BJ (cell line): ENCODE measurements at regions not wholly inside any gene's neighbourhood (a gene's known extent, or its start where the extent isn't known, plus 50 kb on each side); places are given as distances from the start of the nearest gene placed in this dataset.

Experiments used
- CTCF ChIA-PET: fragments of 350-600 bp; formaldehyde crosslinking; extraction: SDS; loops from one replicate; lab custom pipeline; 2021; ENCODE audit warnings: antibody characterized with exemption, inconsistent platforms; lab: Yijun Ruan, JAX
- POLR2A ChIA-PET: fragments of 300-600 bp; sonication (Branson Sonifier 250); formaldehyde crosslinking; extraction: SDS; loops from one replicate; lab custom pipeline; 2021; ENCODE audit warnings: antibody characterized with exemption; lab: Charles Lee
- DNase-seq: peaks from one replicate; pipeline ENCODE4 v3.0.0-alpha.2; 2011; ENCODE audit warnings: low read depth
- H3K27me3 ChIP-seq: 2 replicates; pipeline ENCODE4 v1.6.0; 2011; ENCODE audit warnings: low read length; ENCODE audit not compliant: control insufficient read depth, insufficient read depth
- H3K36me3 ChIP-seq: 2 replicates; pipeline ENCODE4 v1.5.1; 2011; ENCODE audit warnings: low read length; ENCODE audit not compliant: control insufficient read depth, insufficient read depth
- H3K4me3 ChIP-seq: 2 replicates; pipeline ENCODE4 v1.5.1; 2011; ENCODE audit warnings: low read depth, mild to moderate bottlenecking, control low read depth, low read length
- CTCF ChIP-seq: IDR thresholded peaks from 2 replicates; pipeline ENCODE4 v1.5.1; 2011; ENCODE audit warnings: low read depth, mild to moderate bottlenecking, control low read depth, inconsistent platforms, low read length, moderate library complexity; ENCODE audit not compliant: insufficient read depth

- no peak for TF ChIP-seq CTCF
- H3K27me3 ChIP-seq = no peaks in the 10 kb centered on the region
- DNase-seq = no peak
- H3K36me3 ChIP-seq = no peaks in the 10 kb centered on the region
- ChIA-PET CTCF (no interaction called here), POLR2A (no interaction called here)
- no peak overlapping the region for H3K4me3 ChIP-seq
Measured at GRCh38 chr1:216888731-216889130, 165.5 kb upstream of the ESRRG start.

GRCh38 chr1:216887032-216887431, 163.8 kb upstream of the ESRRG start:
- Histone ChIP-seq H3K27me3 (no peaks in the 10 kb centered on the region), H3K4me3 (no peak overlapping the region), H3K36me3 (no peaks in the 10 kb centered on the region)
- no peak for TF ChIP-seq CTCF
- DNase-seq = no peak
- POLR2A ChIA-PET = no interaction called here
- CTCF ChIA-PET = no interaction called here

- ChIA-PET CTCF (no interaction called here), POLR2A (no interaction called here)
- H3K27me3 ChIP-seq = no peaks in the 10 kb centered on the region
- DNase-seq = no peak
- no peak for TF ChIP-seq CTCF
- H3K4me3 ChIP-seq = no peak overlapping the region
- H3K36me3 ChIP-seq = no peaks in the 10 kb centered on the region
Measured at GRCh38 chr1:216884614-216885229, 161.5 kb upstream of the ESRRG start.

- Histone ChIP-seq H3K4me3 (no peak overlapping the region), H3K36me3 (no peaks in the 10 kb centered on the region), H3K27me3 (no peaks in the 10 kb centered on the region)
- POLR2A ChIA-PET = no interaction called here
- CTCF ChIA-PET = no interaction called here
- DNase-seq = no peak
- no peak for TF ChIP-seq CTCF
Measured at GRCh38 chr1:216883518-216883917, 160.3 kb upstream of the ESRRG start.

- no peak for TF ChIP-seq CTCF
- no peak for DNase-seq
- no peaks in the 10 kb centered on the region for H3K27me3 ChIP-seq
- no peak overlapping the region for H3K4me3 ChIP-seq
- ChIA-PET POLR2A (no interaction called here), CTCF (no interaction called here)
- H3K36me3 ChIP-seq = no peaks in the 10 kb centered on the region
Measured at GRCh38 chr1:216881695-216882094, 158.5 kb upstream of the ESRRG start.
